ENCODE measurements at regions not wholly inside any gene's neighbourhood (a gene's known extent, or its start where the extent isn't known, plus 50 kb on each side); places are given as distances from the start of the nearest gene placed in this dataset.

GRCh38 chr17:20927308-20927977, 115.4 kb downstream of the USP22 start:
- TF ChIP-seq YY1 (tag by site-specific recombination; IDR thresholded peaks at IDR 0.05) (no peak), MZF1 (tag by site-specific recombination; IDR thresholded peaks at IDR 0.05; ENCODE audit: borderline replicate concordance) (no peak), CTCF (tag by site-specific recombination; IDR thresholded peaks at IDR 0.05) (no peak), ZNF274 (IDR thresholded peaks at IDR 0.05; ENCODE audit: low read length) (no peak), ZNF274 (tag by site-specific recombination; IDR thresholded peaks at IDR 0.05; ENCODE audit: borderline replicate concordance) (no peak), ZNF223 (tag by site-specific recombination; IDR thresholded peaks at IDR 0.05) (no peak)

Measured in HEK293 (cell line).